Upper lobe of left lung (tissue), 6 donors: ENCODE measurements at regions not wholly inside any gene's neighbourhood (a gene's known extent, or its start where the extent isn't known, plus 50 kb on each side); places are given as distances from the start of the nearest gene placed in this dataset.

Experiments used
- ATAC-seq, 2 donors: fragments of 200-7000 bp; cut with Tn5 transposase; one replicate each; pipeline ENCODE4 v1.9.1; 2022; ENCODE audit warnings: mild to moderate bottlenecking in 2 of 2, moderate library complexity in 2 of 2; ENCODE audit not compliant: low FRiP score in 2 of 2
- DNase-seq, 2 donors: peaks; one replicate each; pipeline ENCODE4 v3.0.0-alpha.2; 2019 to 2020
- H3K27ac ChIP-seq, 4 donors: fragments of 200-600 bp; sonication (generic); one replicate each; pipeline ENCODE4 v1.5.1; 2016 to 2019
- H3K27me3 ChIP-seq, 4 donors: fragments of 200-600 bp; sonication (generic); one replicate each; pipeline ENCODE4 v1.5.1; 2017 to 2019
- H3K36me3 ChIP-seq, 4 donors: fragments of 200-600 bp; sonication (generic); one replicate each; pipeline ENCODE4 v1.5.1; 2016 to 2019
- H3K4me1 ChIP-seq, 4 donors: fragments of 200-600 bp; sonication (generic); one replicate each; pipeline ENCODE4 v1.5.1; 2018 to 2019
- H3K4me3 ChIP-seq, 4 donors: fragments of 200-600 bp; sonication (generic); one replicate each; pipeline ENCODE4 v1.5.1; 2017 to 2019; ENCODE audit warnings: mild to moderate bottlenecking in 2 of 4, moderate library complexity in 1 of 4
- H3K9me3 ChIP-seq, 4 donors: fragments of 200-600 bp; sonication (generic); one replicate each; pipeline ENCODE4 v1.5.1; 2018 to 2019
- EP300 ChIP-seq, 4 donors: sonication (generic); formaldehyde crosslinking; IDR thresholded peaks; one replicate each; pipeline ENCODE4 v1.5.1; 2017; ENCODE audit warnings: antibody characterized with exemption in 4 of 4, control low read depth in 2 of 4
- POLR2A ChIP-seq, 4 donors: fragments of 450-650 bp; IDR thresholded peaks; one replicate each; pipeline ENCODE4 v1.5.1; 2016 to 2017; ENCODE audit warnings: antibody characterized with exemption in 4 of 4, mild to moderate bottlenecking in 2 of 4
- POLR2AphosphoS5 ChIP-seq, 2 donors: sonication (generic); formaldehyde crosslinking; IDR thresholded peaks; one replicate each; pipeline ENCODE4 v1.5.1; 2017; ENCODE audit warnings: antibody characterized with exemption in 2 of 2
- WGBS, 2 donors: methylation state at CpG; one replicate each; pipeline ENCODE4 v1.1.5; 2017 to 2018; 5-methylcytosine and 5-hydroxymethylcytosine counted together
- TF ChIP-seq, protein P1 (sequence below), 6 experiments: fragments of 450-650 bp in 4 of 6; fragments of 200-600 bp in 2 of 6; sonication (generic) in 2 of 6; IDR thresholded peaks; one replicate each; pipeline ENCODE4 v1.5.1; 2016 to 2019; ENCODE audit warnings: antibody characterized with exemption in 6 of 6
- donor health status: DM: no; HTN: no; CAD: no; lungs with moderate emphysema.
- donor health status: DM: no; HTN: yes; CAD: no; lungs with severe emphysema.

- peak in 1 of 2 donors; percentile 70 for ATAC-seq
- 48 to 52% methylated on average over 1 of the region's 1 CpG for WGBS, 2 donors
- DNase-seq: no peak
Measured at GRCh38 chr5:30725073-30725472, 468.4 kb upstream of the CDH6 start.

GRCh38 chr5:30698217-30698616 lies 495.3 kb upstream of the CDH6 start:
- ATAC-seq: no peak
- 92 to 94% methylated on average over 4 of the region's 4 CpGs for WGBS, 2 donors

More at GRCh38 chr5:30725073-30725472, 468.4 kb upstream of the CDH6 start:
- Histone ChIP-seq H3K4me3 (no peak overlapping the region), H3K9me3 (no peaks in the 10 kb centered on the region), H3K27me3 (no peaks in the 10 kb centered on the region), H3K27ac (no peak overlapping the region), H3K36me3 (no peaks in the 10 kb centered on the region), H3K4me1 (no peaks in the 10 kb centered on the region)
- TF ChIP-seq, protein P1, sequence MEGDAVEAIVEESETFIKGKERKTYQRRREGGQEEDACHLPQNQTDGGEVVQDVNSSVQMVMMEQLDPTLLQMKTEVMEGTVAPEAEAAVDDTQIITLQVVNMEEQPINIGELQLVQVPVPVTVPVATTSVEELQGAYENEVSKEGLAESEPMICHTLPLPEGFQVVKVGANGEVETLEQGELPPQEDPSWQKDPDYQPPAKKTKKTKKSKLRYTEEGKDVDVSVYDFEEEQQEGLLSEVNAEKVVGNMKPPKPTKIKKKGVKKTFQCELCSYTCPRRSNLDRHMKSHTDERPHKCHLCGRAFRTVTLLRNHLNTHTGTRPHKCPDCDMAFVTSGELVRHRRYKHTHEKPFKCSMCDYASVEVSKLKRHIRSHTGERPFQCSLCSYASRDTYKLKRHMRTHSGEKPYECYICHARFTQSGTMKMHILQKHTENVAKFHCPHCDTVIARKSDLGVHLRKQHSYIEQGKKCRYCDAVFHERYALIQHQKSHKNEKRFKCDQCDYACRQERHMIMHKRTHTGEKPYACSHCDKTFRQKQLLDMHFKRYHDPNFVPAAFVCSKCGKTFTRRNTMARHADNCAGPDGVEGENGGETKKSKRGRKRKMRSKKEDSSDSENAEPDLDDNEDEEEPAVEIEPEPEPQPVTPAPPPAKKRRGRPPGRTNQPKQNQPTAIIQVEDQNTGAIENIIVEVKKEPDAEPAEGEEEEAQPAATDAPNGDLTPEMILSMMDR (IDR thresholded peaks at IDR 0.05): no peak
- TF ChIP-seq POLR2AphosphoS5 (IDR thresholded peaks at IDR 0.05) (no peak), POLR2A (IDR thresholded peaks at IDR 0.05) (no peak), EP300 (IDR thresholded peaks at IDR 0.05) (no peak)

GRCh38 chr5:30693326-30693725 lies 500.2 kb upstream of the CDH6 start:
- H3K27me3 ChIP-seq: no peaks in the 10 kb centered on the region
- TF ChIP-seq POLR2AphosphoS5 (IDR thresholded peaks at IDR 0.05) (no peak), POLR2A (IDR thresholded peaks at IDR 0.05) (no peak), EP300 (IDR thresholded peaks at IDR 0.05) (no peak)
- TF ChIP-seq, protein P1 (IDR thresholded peaks at IDR 0.05): no peak
- H3K4me3 ChIP-seq: no peak overlapping the region
- H3K27ac ChIP-seq: no peak overlapping the region
- 38% methylated on average over 2 of the region's 2 CpGs for WGBS, 2 donors
- no peak for DNase-seq
- no peaks in the 10 kb centered on the region for H3K4me1 ChIP-seq
- H3K36me3 ChIP-seq: no peaks in the 10 kb centered on the region
- ATAC-seq: no peak
- H3K9me3 ChIP-seq: no peaks in the 10 kb centered on the region

More at GRCh38 chr5:30698217-30698616, 495.3 kb upstream of the CDH6 start:
- no peak overlapping the region for H3K4me3 ChIP-seq
- no peaks in the 10 kb centered on the region for H3K9me3 ChIP-seq
- H3K27ac ChIP-seq: no peak overlapping the region
- TF ChIP-seq POLR2A (IDR thresholded peaks at IDR 0.05) (no peak), EP300 (IDR thresholded peaks at IDR 0.05) (no peak), POLR2AphosphoS5 (IDR thresholded peaks at IDR 0.05) (no peak)
- TF ChIP-seq, protein P1 (IDR thresholded peaks at IDR 0.05): no peak
- H3K27me3 ChIP-seq: no peaks in the 10 kb centered on the region
- no peak for DNase-seq
- H3K36me3 ChIP-seq: no peaks in the 10 kb centered on the region
- no peaks in the 10 kb centered on the region for H3K4me1 ChIP-seq

DNA sequence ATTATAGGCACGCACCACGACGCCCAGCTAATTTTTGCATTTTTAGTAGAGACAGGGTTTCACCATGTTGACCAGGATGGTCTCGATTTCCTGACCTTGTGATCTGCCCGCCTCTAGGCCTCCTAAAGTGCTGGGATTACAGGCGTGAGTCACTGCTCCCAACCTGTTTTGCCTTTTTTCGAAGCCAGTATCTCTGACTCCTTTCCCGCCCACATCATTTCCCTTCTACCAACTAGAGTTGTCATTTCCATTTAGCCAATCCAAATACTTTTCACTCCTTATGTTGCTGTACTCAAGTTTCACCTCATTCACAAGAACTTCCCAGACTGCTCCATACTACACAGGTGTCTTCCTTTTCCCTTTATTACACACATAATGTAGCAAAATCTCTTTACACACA lies 502.6 kb upstream of the CDH6 start:
- no peak overlapping the region for H3K4me3 ChIP-seq
- no peaks in the 10 kb centered on the region for H3K36me3 ChIP-seq
- no peaks in the 10 kb centered on the region for H3K27me3 ChIP-seq
- H3K9me3 ChIP-seq: no peaks in the 10 kb centered on the region
- H3K4me1 ChIP-seq: no peaks in the 10 kb centered on the region
- WGBS, 2 donors: 89 to 92% methylated on average over 8 of the region's 8 CpGs
- no peak for TF ChIP-seq POLR2A (IDR thresholded peaks at IDR 0.05)
- no peak for TF ChIP-seq POLR2AphosphoS5 (IDR thresholded peaks at IDR 0.05)
- TF ChIP-seq, protein P1 (IDR thresholded peaks at IDR 0.05): no peak
- no peak for TF ChIP-seq EP300 (IDR thresholded peaks at IDR 0.05)
- no peak overlapping the region for H3K27ac ChIP-seq
- DNase-seq (no peak), ATAC-seq (no peak)

DNA sequence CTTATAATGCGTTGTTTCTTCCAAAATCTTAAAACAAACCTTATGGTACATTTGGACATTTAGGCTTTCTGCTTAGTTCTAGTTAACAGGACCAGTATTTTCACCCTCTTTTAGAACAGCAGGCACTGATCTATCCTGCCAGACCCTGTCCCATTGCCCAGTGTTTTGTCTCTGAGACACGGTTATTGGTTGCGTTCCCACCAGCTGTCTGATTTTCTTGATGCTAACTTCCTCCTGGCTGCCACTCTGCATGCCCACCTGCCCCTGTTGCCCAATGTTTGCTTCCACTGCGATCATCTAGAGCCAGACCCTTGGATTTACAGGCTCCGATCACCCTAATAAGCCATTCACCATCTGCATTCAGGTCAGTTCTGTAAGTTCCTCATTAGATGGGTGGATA lies 506.0 kb upstream of the CDH6 start:
- TF ChIP-seq POLR2A (IDR thresholded peaks at IDR 0.05): no peak
- no peak for TF ChIP-seq POLR2AphosphoS5 (IDR thresholded peaks at IDR 0.05)
- TF ChIP-seq EP300 (IDR thresholded peaks at IDR 0.05): no peak
- TF ChIP-seq, protein P1 (IDR thresholded peaks at IDR 0.05): no peak

More for the DNA sequence above, 506.0 kb upstream of the CDH6 start:
- Histone ChIP-seq H3K27ac (no peak overlapping the region), H3K4me3 (no peak overlapping the region), H3K9me3 (no peaks in the 10 kb centered on the region), H3K4me1 (no peaks in the 10 kb centered on the region), H3K27me3 (no peaks in the 10 kb centered on the region), H3K36me3 (no peaks in the 10 kb centered on the region)
- DNase-seq (no peak), ATAC-seq (no peak)
- WGBS, 2 donors: 85 to 88% methylated on average over 5 of the region's 5 CpGs
